Chondrocyte (in vitro differentiated cells): ENCODE measurements at regions not wholly inside any gene's neighbourhood (a gene's known extent, or its start where the extent isn't known, plus 50 kb on each side); places are given as distances from the start of the nearest gene placed in this dataset.
"Not testable (repeated sequence)": the region's sequence is repeated elsewhere in the genome, so short reads cannot be mapped to it uniquely, and the experiment has no call there.

Experiments used
- DNase-seq: peaks from one replicate; pipeline ENCODE4 v3.0.0; 2021; ENCODE audit warnings: mixed read lengths, low spot score
- H3K27ac Mint-ChIP-seq: one replicate; pipeline ENCODE4 v1.8.0; 2021; ENCODE audit warnings: mild to moderate bottlenecking, moderate library complexity, mixed read lengths; ENCODE audit not compliant: unreplicated experiment
- H3K27me3 Mint-ChIP-seq: 2 replicates; pipeline ENCODE4 v1.8.0; 2021; ENCODE audit warnings: low read depth, mixed read lengths
- H3K36me3 Mint-ChIP-seq: 2 replicates; pipeline ENCODE4 v1.8.0; 2021; ENCODE audit warnings: low read depth, mixed read lengths
- H3K4me1 Mint-ChIP-seq: 2 replicates; pipeline ENCODE4 v1.8.0; 2021; ENCODE audit warnings: low read depth, mild to moderate bottlenecking, mixed read lengths
- H3K4me3 Mint-ChIP-seq: one replicate; pipeline ENCODE4 v1.8.0; 2021; ENCODE audit warnings: mild to moderate bottlenecking, moderate library complexity, mixed read lengths; ENCODE audit not compliant: unreplicated experiment
- H3K9me3 Mint-ChIP-seq: 2 replicates; pipeline ENCODE4 v1.8.0; 2021; ENCODE audit warnings: low read depth, mixed read lengths
- CTCF ChIP-seq: fragments of 200-600 bp; sonication (generic); IDR thresholded peaks from 2 replicates; pipeline ENCODE4 v1.5.0; 2021; ENCODE audit warnings: antibody characterized with exemption, mild to moderate bottlenecking, moderate library complexity

- Mint-ChIP-seq H3K4me3 (no peak overlapping the region), H3K27ac (no peak overlapping the region), H3K9me3 (peaks cover 17% of the 10 kb centered on the region), H3K36me3 (no peaks in the 10 kb centered on the region), H3K4me1 (no peaks in the 10 kb centered on the region), H3K27me3 (no peaks in the 10 kb centered on the region)
- no peak for TF ChIP-seq CTCF
- DNase-seq = no peak
Observed at GRCh38 chr10:53521046-53521445, 748.5 kb upstream of the MBL2 start.

- H3K36me3 Mint-ChIP-seq = no peaks in the 10 kb centered on the region
- H3K27ac Mint-ChIP-seq = no peak overlapping the region
- TF ChIP-seq CTCF = no peak
- no peaks in the 10 kb centered on the region for H3K4me1 Mint-ChIP-seq
- no peak for DNase-seq
- peaks cover 7% of the 10 kb centered on the region for H3K27me3 Mint-ChIP-seq
- no peak overlapping the region for H3K4me3 Mint-ChIP-seq
- H3K9me3 Mint-ChIP-seq = peaks cover 5% of the 10 kb centered on the region
Observed at GRCh38 chr10:53508197-53508596, 735.6 kb upstream of the MBL2 start.

- not testable (repeated sequence) for DNase-seq, H3K4me1 Mint-ChIP-seq, H3K27me3 Mint-ChIP-seq, H3K9me3 Mint-ChIP-seq, H3K36me3 Mint-ChIP-seq, H3K4me3 Mint-ChIP-seq, H3K27ac Mint-ChIP-seq
Observed at GRCh38 chr10:53504492-53504891, 731.9 kb upstream of the MBL2 start.

- Mint-ChIP-seq H3K27me3 (no peaks in the 10 kb centered on the region), H3K27ac (no peak overlapping the region), H3K36me3 (no peaks in the 10 kb centered on the region), H3K4me3 (no peak overlapping the region), H3K9me3 (peaks cover 1% of the 10 kb centered on the region), H3K4me1 (no peaks in the 10 kb centered on the region)
- TF ChIP-seq CTCF = no peak
- no peak for DNase-seq
Observed at GRCh38 chr10:53491774-53492173, 719.2 kb upstream of the MBL2 start.

- Mint-ChIP-seq H3K4me1 (no peaks in the 10 kb centered on the region), H3K27me3 (no peaks in the 10 kb centered on the region), H3K4me3 (no peak overlapping the region), H3K27ac (no peak overlapping the region), H3K36me3 (no peaks in the 10 kb centered on the region), H3K9me3 (peaks cover 9% of the 10 kb centered on the region)
- no peak for TF ChIP-seq CTCF
- DNase-seq = no peak
Observed at GRCh38 chr10:53490553-53490952, 718.0 kb upstream of the MBL2 start.

GRCh38 chr10:53489335-53490182 lies 717.0 kb upstream of the MBL2 start:
- no peak for DNase-seq
- H3K4me1 Mint-ChIP-seq = no peaks in the 10 kb centered on the region

More at GRCh38 chr10:53489335-53490182, 717.0 kb upstream of the MBL2 start:
- Mint-ChIP-seq H3K27me3 (no peaks in the 10 kb centered on the region), H3K4me3 (no peak overlapping the region), H3K9me3 (peaks cover 18% of the 10 kb centered on the region), H3K27ac (no peak overlapping the region), H3K36me3 (peaks cover 2% of the 10 kb centered on the region)
- no peak for TF ChIP-seq CTCF
